GM21423 (cell line): ENCODE measurements at regions not wholly inside any gene's neighbourhood (a gene's known extent, or its start where the extent isn't known, plus 50 kb on each side); places are given as distances from the start of the nearest gene placed in this dataset.
A peak's percentile ranks its signal among the peaks of the same experiment; 100 is the strongest.
"Not testable (repeated sequence)": the region's sequence is repeated elsewhere in the genome, so short reads cannot be mapped to it uniquely, and the experiment has no call there.

Source experiments
- ATAC-seq: cut with Tn5 transposase; IDR thresholded peaks from one replicate; pipeline ENCODE4 v1.9.1; 2021; ENCODE audit warnings: mild to moderate bottlenecking, moderate library complexity; ENCODE audit not compliant: unreplicated experiment

GRCh38 chrX:131821945-131822622 is 201.0 kb upstream of the STK26 start:
- no peak for ATAC-seq

DNA sequence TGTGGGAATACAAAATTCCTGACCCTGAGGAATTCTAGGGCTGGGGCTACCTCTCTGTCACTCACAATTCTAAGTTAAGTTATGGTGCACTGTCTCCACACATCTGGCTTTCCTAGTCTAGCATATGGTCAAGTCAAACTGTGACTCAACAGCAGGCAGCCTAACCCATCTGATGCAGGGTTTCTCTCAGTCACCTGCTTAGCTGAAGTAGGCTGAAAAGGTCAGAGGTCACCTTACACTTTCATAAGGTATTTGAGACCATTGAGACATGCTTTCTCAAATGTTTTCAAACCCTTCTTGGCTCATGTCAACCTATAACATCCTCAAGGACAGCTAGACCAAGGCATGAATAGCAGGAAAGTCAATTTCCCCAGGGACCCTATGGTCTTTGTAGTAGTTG is 196.5 kb upstream of the STK26 start:
- ATAC-seq = no peak

- peak; percentile 49 for ATAC-seq
Observed at GRCh38 chrX:131827935-131828334, 195.2 kb upstream of the STK26 start.

GRCh38 chrX:131828482-131828881 is 194.6 kb upstream of the STK26 start:
- no peak for ATAC-seq

GRCh38 chrX:131830400-131831184 is 192.5 kb upstream of the STK26 start:
- ATAC-seq = peak; percentile 78

DNA sequence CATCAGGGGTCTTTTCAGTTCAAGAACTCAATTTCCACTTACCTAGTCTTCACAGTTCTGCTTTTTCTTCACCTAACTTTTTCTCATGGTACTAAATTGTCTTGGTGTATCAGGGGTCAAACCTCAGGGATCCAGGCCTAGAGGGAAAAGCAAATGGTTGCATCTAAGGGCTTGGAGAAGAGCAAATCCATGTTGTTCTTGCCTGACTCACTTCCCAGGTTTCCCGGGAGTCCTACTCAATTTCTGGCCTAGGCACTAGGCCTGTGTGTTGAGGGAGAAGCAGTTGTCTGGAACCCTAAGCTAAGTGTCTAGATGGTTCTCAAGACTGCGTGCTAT is 191.9 kb upstream of the STK26 start:
- no peak for ATAC-seq

DNA sequence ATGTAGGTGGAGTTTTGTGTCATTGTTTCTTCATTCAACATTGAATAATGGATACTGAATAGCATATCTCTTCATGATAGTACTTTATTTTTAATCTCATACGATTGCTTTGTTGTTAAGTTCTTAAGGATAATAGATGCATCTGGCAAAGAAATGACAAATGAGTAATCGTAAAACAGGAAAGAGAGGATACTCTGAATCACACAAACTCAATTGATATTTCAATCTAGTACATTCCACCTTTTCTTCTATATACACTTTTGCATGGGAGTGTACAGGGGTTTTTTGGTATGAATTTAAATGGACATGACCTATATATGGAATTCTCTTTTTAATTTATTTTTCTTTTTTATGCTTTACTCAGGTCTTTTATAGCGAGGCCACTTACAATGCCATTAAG is 186.9 kb upstream of the STK26 start:
- no peak for ATAC-seq

DNA sequence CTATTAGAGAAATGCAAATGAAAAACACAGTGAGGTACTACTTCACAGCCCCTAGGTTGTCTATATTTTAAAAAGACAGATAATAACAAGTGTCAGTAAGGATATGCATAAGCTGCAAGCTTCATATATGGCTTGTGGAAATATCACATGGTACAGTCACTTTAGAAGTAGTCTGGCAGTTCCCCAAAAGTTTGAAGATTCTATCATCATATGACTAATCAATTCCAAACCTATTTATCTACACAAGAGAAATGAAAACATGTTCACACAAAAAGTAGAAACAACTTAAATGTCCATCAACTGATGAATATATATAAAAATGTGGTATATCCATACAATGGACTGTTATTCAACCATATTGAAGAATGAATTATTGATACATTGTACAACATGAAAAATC is 185.8 kb upstream of the STK26 start:
- ATAC-seq = no peak

- ATAC-seq = no peak
Observed at GRCh38 chrX:131840799-131841495, 182.2 kb upstream of the STK26 start.

GRCh38 chrX:131841496-131842437 is 181.3 kb upstream of the STK26 start:
- peak; percentile 76 for ATAC-seq

GRCh38 chrX:131843987-131844386 is 179.1 kb upstream of the STK26 start:
- ATAC-seq = no peak

GRCh38 chrX:131845201-131845600 is 177.9 kb upstream of the STK26 start:
- no peak for ATAC-seq

DNA sequence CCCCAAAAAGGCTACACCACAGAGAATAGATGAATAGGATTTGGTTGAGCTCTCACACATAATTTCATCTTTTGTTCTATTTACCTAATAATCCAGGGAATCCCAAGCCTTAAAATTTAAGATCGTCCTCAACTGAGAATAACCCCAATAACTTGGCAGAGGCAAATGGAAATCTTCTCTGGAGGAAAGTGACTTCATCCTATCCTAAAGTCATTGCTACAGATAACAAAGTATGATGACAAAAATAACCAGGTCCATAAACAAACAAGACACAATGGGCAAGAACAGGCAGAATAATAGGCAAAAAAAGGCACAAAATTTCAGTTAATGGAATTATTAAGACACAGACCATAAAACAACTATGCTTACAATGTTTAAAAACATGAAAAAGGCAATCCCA is 177.3 kb upstream of the STK26 start:
- ATAC-seq = no peak

DNA sequence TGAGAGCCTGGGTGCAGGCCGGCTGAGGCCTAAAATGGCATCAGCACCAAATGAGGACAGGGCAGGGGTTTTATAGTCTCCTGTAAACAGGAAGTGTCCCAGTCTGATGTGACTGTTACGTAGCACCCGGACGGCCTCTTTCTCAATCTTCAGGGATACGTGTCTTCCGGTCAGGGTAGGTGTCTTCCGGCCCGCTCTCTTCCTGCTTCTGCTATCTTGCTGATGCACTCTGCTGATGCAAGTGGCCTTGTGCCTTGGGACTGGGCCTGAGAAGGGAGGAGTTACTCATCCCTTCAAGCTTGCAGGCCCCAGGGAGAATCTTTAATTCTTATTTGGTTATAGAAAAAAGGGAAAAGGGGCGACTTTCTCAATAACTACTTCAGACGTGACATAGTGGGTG is 172.1 kb upstream of the STK26 start:
- not testable (repeated sequence) for ATAC-seq

- no peak for ATAC-seq
Observed at GRCh38 chrX:131853440-131853839, 169.7 kb upstream of the STK26 start.

GRCh38 chrX:131854581-131854980 is 168.5 kb upstream of the STK26 start:
- no peak for ATAC-seq

- no peak for ATAC-seq
Observed at GRCh38 chrX:131861088-131861787, 161.9 kb upstream of the STK26 start.

GRCh38 chrX:131862321-131862720 is 160.8 kb upstream of the STK26 start:
- no peak for ATAC-seq

- no peak for ATAC-seq
Observed at GRCh38 chrX:131869182-131869581, 153.9 kb upstream of the STK26 start.

- no peak for ATAC-seq
Observed at GRCh38 chrX:131874300-131874699, 148.8 kb upstream of the STK26 start.
